Aorta (tissue), 5 donors: ENCODE measurements at regions not wholly inside any gene's neighbourhood (a gene's known extent, or its start where the extent isn't known, plus 50 kb on each side); places are given as distances from the start of the nearest gene placed in this dataset.

ENCODE experiments used
- ATAC-seq: fragments of 200-7000 bp; cut with Tn5 transposase; one replicate; pipeline ENCODE4 v1.9.1; 2022; ENCODE audit warnings: moderate library complexity; ENCODE audit not compliant: low FRiP score
- DNase-seq, 2 donors: peaks; one replicate each; pipeline ENCODE4 v3.0.0-alpha.2; 2020
- H3K27ac ChIP-seq, 2 donors: one replicate each; pipeline ENCODE4 v1.5.1; 2013; ENCODE audit warnings: low read length in 2 of 2, mild to moderate bottlenecking in 2 of 2, moderate library complexity in 2 of 2, control low read depth in 1 of 2, inconsistent platforms in 1 of 2, low read depth in 1 of 2
- H3K27me3 ChIP-seq, 2 donors: one replicate each; pipeline ENCODE4 v1.6.1; 2013; ENCODE audit warnings: control low read depth in 1 of 2, low read length in 1 of 2, mild to moderate bottlenecking in 1 of 2, moderate library complexity in 1 of 2; ENCODE audit not compliant: insufficient read depth in 2 of 2, control insufficient read depth in 1 of 2
- H3K36me3 ChIP-seq, 2 donors: one replicate each; pipeline ENCODE4 v1.6.1; 2013; ENCODE audit warnings: control low read depth in 1 of 2, low read length in 1 of 2, mild to moderate bottlenecking in 1 of 2; ENCODE audit not compliant: insufficient read depth in 2 of 2, control insufficient read depth in 1 of 2
- H3K4me1 ChIP-seq, 2 donors: one replicate each; pipeline ENCODE4 v1.6.1; 2013; ENCODE audit warnings: low read length in 2 of 2, control low read depth in 1 of 2, mild to moderate bottlenecking in 1 of 2, moderate library complexity in 1 of 2; ENCODE audit not compliant: insufficient read depth in 2 of 2, control insufficient read depth in 1 of 2
- H3K4me3 ChIP-seq, 2 donors: one replicate each; pipeline ENCODE4 v1.5.1; 2013; ENCODE audit warnings: low read length in 2 of 2, control low read depth in 1 of 2, mild to moderate bottlenecking in 1 of 2
- H3K9me3 ChIP-seq: one replicate; pipeline ENCODE4 v1.6.1; 2013; ENCODE audit warnings: mild to moderate bottlenecking, low read length; ENCODE audit not compliant: control insufficient read depth
- WGBS, 2 donors: extraction: QIAGEN DNeasy Blood & Tissue Kit; methylation state at CpG; one replicate each; pipeline ENCODE4 v1.1.7; 2013; 5-methylcytosine and 5-hydroxymethylcytosine counted together
- intact Hi-C, 2 donors: fragments of 100-400 bp; cut with DNase I; formaldehyde crosslinking; loops; one replicate each; pipeline versions ENCODE4 v1.14.2 to v1.15.0; 2022
- donor health status: healthy with polysubstance abuse.
- donor health status: Bipolar disorder and iron deficiency.
- donor health status: DM: no; HTN: no; CAD: no.
- donor health status: DM: no; HTN: no; CAD: no.
- donor health status: DM: yes; HTN: yes; CAD: no.

GRCh38 chr5:2135354-2135753 is 252.6 kb upstream of the IRX4 start:
- Histone ChIP-seq H3K27me3 (no peaks in the 10 kb centered on the region), H3K4me1 (no peaks in the 10 kb centered on the region), H3K4me3 (no peak overlapping the region), H3K36me3 (no peaks in the 10 kb centered on the region), H3K27ac (no peak overlapping the region), H3K9me3 (no peaks in the 10 kb centered on the region)
- ATAC-seq (no peak), DNase-seq (no peak)
- 77% methylated on average over 8 of the region's 8 CpGs for WGBS, 2 donors
- intact Hi-C loops, result no loop called here

GRCh38 chr5:2134543-2135292 is 252.0 kb upstream of the IRX4 start:
- intact Hi-C loops, result no loop called here
- no peak for ATAC-seq
- Histone ChIP-seq H3K4me1 (no peaks in the 10 kb centered on the region), H3K4me3 (no peak overlapping the region), H3K9me3 (no peaks in the 10 kb centered on the region), H3K27ac (no peak overlapping the region), H3K27me3 (no peaks in the 10 kb centered on the region), H3K36me3 (no peaks in the 10 kb centered on the region)
- no peak for DNase-seq
- WGBS, 2 donors, result 46 to 59% methylated on average over 19 of the region's 19 CpGs

DNA sequence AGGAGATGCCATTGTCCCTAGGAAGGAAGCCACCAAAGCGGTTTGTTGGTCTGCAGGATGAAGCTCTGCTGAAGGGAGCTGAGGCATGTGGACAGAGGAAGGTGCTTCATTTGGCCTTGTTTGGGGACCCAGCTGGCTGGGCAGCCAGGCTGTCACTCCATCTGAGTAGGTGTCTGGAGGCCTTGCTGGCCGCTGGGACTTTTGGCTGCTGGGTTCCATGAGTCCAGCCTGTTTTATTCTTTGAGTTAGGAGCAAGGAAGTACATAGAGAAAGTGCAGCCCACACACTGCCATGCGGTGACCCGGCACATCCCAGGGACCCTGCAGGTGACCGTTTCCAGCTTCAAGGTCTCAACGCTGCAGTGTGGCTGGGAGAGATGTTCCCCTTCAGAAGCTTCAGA is 251.2 kb upstream of the IRX4 start:
- no peaks in the 10 kb centered on the region for H3K9me3 ChIP-seq
- no peaks in the 10 kb centered on the region for H3K27me3 ChIP-seq
- intact Hi-C loops, result no loop called here
- no peak for DNase-seq
- no peaks in the 10 kb centered on the region for H3K36me3 ChIP-seq
- H3K4me1 ChIP-seq, result no peaks in the 10 kb centered on the region
- H3K27ac ChIP-seq, result no peak overlapping the region
- no peak overlapping the region for H3K4me3 ChIP-seq
- ATAC-seq, result no peak
- 88% methylated on average over 6 of the region's 6 CpGs for WGBS, 2 donors

DNA sequence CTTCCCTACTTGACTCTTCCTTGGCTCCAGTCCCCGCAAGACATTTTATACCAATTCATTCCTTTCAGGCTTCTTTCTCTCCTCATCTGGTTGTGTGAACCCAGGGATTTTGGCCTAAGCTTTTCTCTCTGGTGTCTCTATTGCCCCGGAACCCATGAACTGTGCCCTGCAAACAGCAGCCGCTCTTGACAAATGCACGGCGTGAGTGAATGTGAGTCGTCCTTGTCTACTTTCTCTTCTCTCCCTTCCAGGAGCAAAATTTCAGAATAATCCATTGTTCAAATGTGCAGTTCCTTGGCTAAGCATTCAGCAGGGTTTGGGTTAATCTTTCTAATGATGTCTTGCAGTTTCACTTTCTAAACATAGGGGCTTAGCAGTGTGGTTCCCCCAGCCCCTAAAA is 250.4 kb upstream of the IRX4 start:
- WGBS, 2 donors, result 53 to 56% methylated on average over 6 of the region's 6 CpGs

GRCh38 chr5:2132497-2132847 is 249.7 kb upstream of the IRX4 start:
- Histone ChIP-seq H3K4me1 (no peaks in the 10 kb centered on the region), H3K27ac (no peak overlapping the region), H3K9me3 (no peaks in the 10 kb centered on the region), H3K36me3 (no peaks in the 10 kb centered on the region), H3K4me3 (no peak overlapping the region), H3K27me3 (no peaks in the 10 kb centered on the region)
- intact Hi-C loops, result no loop called here
- 80 to 85% methylated on average over 20 of the region's 20 CpGs for WGBS, 2 donors
- no peak for ATAC-seq
- DNase-seq, result no peak

More for the DNA sequence above, 250.4 kb upstream of the IRX4 start:
- no peak for DNase-seq
- Histone ChIP-seq H3K36me3 (no peaks in the 10 kb centered on the region), H3K9me3 (no peaks in the 10 kb centered on the region), H3K27me3 (no peaks in the 10 kb centered on the region), H3K27ac (no peak overlapping the region), H3K4me3 (no peak overlapping the region), H3K4me1 (no peaks in the 10 kb centered on the region)
- intact Hi-C loops, result no loop called here
- no peak for ATAC-seq

- Histone ChIP-seq H3K27me3 (no peaks in the 10 kb centered on the region), H3K36me3 (no peaks in the 10 kb centered on the region), H3K9me3 (no peaks in the 10 kb centered on the region), H3K27ac (no peak overlapping the region), H3K4me1 (no peaks in the 10 kb centered on the region), H3K4me3 (no peak overlapping the region)
- intact Hi-C loops, result no loop called here
- no peak for ATAC-seq
- no peak for DNase-seq
- WGBS, 2 donors, result 90% methylated on average over 33 of the region's 33 CpGs
Observed at GRCh38 chr5:2131826-2132496, 249.2 kb upstream of the IRX4 start.

DNA sequence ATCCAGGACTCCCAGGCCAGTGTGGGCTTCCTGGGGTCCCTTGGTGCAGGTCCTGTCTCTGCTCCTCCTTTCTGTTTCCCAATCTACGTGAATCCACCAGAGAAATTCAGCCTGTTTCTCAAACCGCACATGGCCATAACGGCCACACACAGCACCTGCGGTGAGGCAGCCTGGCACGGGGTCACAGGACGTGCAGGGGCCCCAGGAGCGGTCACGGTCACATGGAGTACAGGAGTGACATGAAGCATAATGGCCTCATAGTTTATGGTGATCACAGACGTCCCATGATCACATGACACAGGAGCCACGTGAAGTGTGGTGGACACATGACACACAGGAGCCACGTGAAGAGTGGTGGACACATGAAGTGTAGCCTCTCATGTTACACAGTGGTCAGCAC is 248.5 kb upstream of the IRX4 start:
- ATAC-seq (no peak), DNase-seq (no peak)
- Histone ChIP-seq H3K27me3 (no peaks in the 10 kb centered on the region), H3K9me3 (no peaks in the 10 kb centered on the region), H3K27ac (no peak overlapping the region), H3K4me3 (no peak overlapping the region), H3K36me3 (no peaks in the 10 kb centered on the region), H3K4me1 (no peaks in the 10 kb centered on the region)
- WGBS, 2 donors, result 83 to 84% methylated on average over 11 of the region's 11 CpGs
- intact Hi-C loops, result no loop called here

DNA sequence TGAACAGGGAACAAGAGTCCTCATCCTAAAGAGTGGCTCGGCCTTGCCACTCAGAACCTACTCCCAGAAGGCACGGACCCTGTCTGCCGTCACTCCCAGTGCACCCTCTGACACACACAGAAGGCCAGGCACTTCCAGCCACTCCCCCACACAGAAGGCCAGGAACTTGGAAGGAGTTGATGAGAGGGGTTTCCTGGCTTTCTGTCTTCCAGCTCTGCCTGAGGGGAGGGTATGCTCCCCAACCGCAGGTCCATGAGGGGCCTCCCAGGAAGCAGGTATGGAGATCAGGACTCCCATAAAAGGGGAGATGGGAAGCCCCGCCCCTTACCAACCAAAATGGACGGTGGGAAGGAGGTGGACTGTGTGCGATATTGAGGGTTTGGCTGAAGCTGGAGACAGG is 247.6 kb upstream of the IRX4 start:
- Histone ChIP-seq H3K4me1 (no peaks in the 10 kb centered on the region), H3K27ac (no peak overlapping the region), H3K27me3 (no peaks in the 10 kb centered on the region), H3K4me3 (no peak overlapping the region), H3K9me3 (no peaks in the 10 kb centered on the region), H3K36me3 (no peaks in the 10 kb centered on the region)
- DNase-seq (no peak), ATAC-seq (no peak)
- intact Hi-C loops, result no loop called here
- 68 to 76% methylated on average over 7 of the region's 7 CpGs for WGBS, 2 donors

- H3K4me3 ChIP-seq, result no peak overlapping the region
- ATAC-seq (no peak), DNase-seq (no peak)
- no peaks in the 10 kb centered on the region for H3K36me3 ChIP-seq
- intact Hi-C loops, result no loop called here
- H3K27ac ChIP-seq, result no peak overlapping the region
- H3K4me1 ChIP-seq, result no peaks in the 10 kb centered on the region
- 28 to 31% methylated on average over 20 to 21 of the region's 21 CpGs for WGBS, 2 donors
- H3K27me3 ChIP-seq, result no peaks in the 10 kb centered on the region
- H3K9me3 ChIP-seq, result peaks cover 2% of the 10 kb centered on the region
Observed at GRCh38 chr5:2129568-2130272, 247.0 kb upstream of the IRX4 start.
